Panc1 (cell line): ENCODE measurements at regions not wholly inside any gene's neighbourhood (a gene's known extent, or its start where the extent isn't known, plus 50 kb on each side); places are given as distances from the start of the nearest gene placed in this dataset.

Source experiments
- ATAC-seq: fragments of 200-7000 bp; cut with Tn5 transposase; 2 replicates; pipeline ENCODE4 v1.9.1; 2020; ENCODE audit warnings: mild to moderate bottlenecking, moderate library complexity
- BruUV-seq: library from RNA; stranded (reverse); fragments of 400-500 nt; replicated peaks from 2 replicates; lab custom pipeline; 2021; lab: Mats Ljungman, UMichigan
- CTCF ChIA-PET: fragments of 300-600 bp; sonication (Branson Sonifier 250); formaldehyde crosslinking; loops from one replicate; lab custom pipeline; 2022; ENCODE audit warnings: antibody characterized with exemption; lab: Charles Lee
- POLR2A ChIA-PET: fragments of 300-600 bp; sonication (Branson Sonifier 250); formaldehyde crosslinking; loops from one replicate; lab custom pipeline; 2022; ENCODE audit warnings: antibody characterized with exemption; lab: Charles Lee
- DNase-seq: peaks from one replicate; pipeline ENCODE4 v3.0.0-alpha.2; 2010; ENCODE audit warnings: low read depth, low spot score
- H3K27ac ChIP-seq: 2 replicates; pipeline ENCODE4 v1.5.1; 2011; ENCODE audit warnings: mild to moderate bottlenecking, low read length, inconsistent platforms
- H3K27me3 ChIP-seq: fragments of 200-500 bp; sonication (Bioruptor generic); 2 replicates; pipeline ENCODE4 v1.6.0; 2014; ENCODE audit warnings: low read length, inconsistent platforms; ENCODE audit not compliant: control insufficient read depth, insufficient read depth
- H3K36me3 ChIP-seq: fragments of 200-500 bp; sonication (Bioruptor generic); 2 replicates; pipeline ENCODE4 v1.5.1; 2014; ENCODE audit warnings: inconsistent platforms, mild to moderate bottlenecking, low read length, moderate library complexity; ENCODE audit not compliant: control insufficient read depth, insufficient read depth
- H3K4me1 ChIP-seq: 2 replicates; pipeline ENCODE4 v1.5.1; 2011; ENCODE audit warnings: inconsistent platforms, mild to moderate bottlenecking, low read length, moderate library complexity; ENCODE audit not compliant: control insufficient read depth, insufficient read depth
- H3K4me3 ChIP-seq, 2 experiments: 2 replicates each; pipeline ENCODE4 v1.5.1; 2011 to 2012; ENCODE audit warnings: low read depth in 2 of 2, low read length in 2 of 2, mild to moderate bottlenecking in 2 of 2, inconsistent platforms in 1 of 2, moderate library complexity in 1 of 2
- H3K9me3 ChIP-seq: fragments of 200-500 bp; sonication (Bioruptor generic); 2 replicates; pipeline ENCODE4 v1.5.1; 2014; ENCODE audit warnings: low read depth, mild to moderate bottlenecking, inconsistent platforms, low read length, moderate library complexity; ENCODE audit not compliant: control insufficient read depth, insufficient read depth
- POLR2AphosphoS5 ChIP-seq: IDR thresholded peaks from 2 replicates; pipeline ENCODE4 v1.6.1; 2012; ENCODE audit warnings: mild to moderate bottlenecking, low read depth, low read length, moderate library complexity
- SIN3A ChIP-seq: IDR thresholded peaks from 2 replicates; pipeline ENCODE4 v1.6.1; 2012; ENCODE audit warnings: low read depth, mild to moderate bottlenecking, low read length, moderate library complexity, borderline replicate concordance; ENCODE audit not compliant: insufficient read depth
- TCF7L2 ChIP-seq: IDR thresholded peaks from 2 replicates; pipeline ENCODE4 v1.6.1; 2011; ENCODE audit warnings: mild to moderate bottlenecking, low read depth, low read length, inconsistent platforms
- in situ Hi-C: cut with HindIII; loops from 2 replicates; pipeline ENCODE4 v1.10.0; 2016; ENCODE audit warnings: low sequenced_read_pairs, low pct_unique_long_range_greater_than_20kb
- intact Hi-C: fragments of 100-400 bp; cut with micrococcal nuclease; formaldehyde crosslinking; loops from one replicate; pipeline ENCODE4 v1.10.0; 2022; ENCODE audit not compliant: unreplicated experiment
- TF ChIP-seq, protein P1 (sequence below): fragments of 450-650 bp; IDR thresholded peaks from 2 replicates; pipeline ENCODE4 v1.5.1; 2017; ENCODE audit warnings: mild to moderate bottlenecking
- TF ChIP-seq, protein P2 (sequence below), 2 experiments: IDR thresholded peaks; 2 replicates each; pipeline ENCODE4 v1.6.1; 2011 to 2012; ENCODE audit warnings: low read depth in 2 of 2, control low read depth in 1 of 2, low read length in 1 of 2, mild to moderate bottlenecking in 1 of 2, moderate library complexity in 1 of 2; ENCODE audit not compliant: insufficient read depth in 1 of 2

DNA sequence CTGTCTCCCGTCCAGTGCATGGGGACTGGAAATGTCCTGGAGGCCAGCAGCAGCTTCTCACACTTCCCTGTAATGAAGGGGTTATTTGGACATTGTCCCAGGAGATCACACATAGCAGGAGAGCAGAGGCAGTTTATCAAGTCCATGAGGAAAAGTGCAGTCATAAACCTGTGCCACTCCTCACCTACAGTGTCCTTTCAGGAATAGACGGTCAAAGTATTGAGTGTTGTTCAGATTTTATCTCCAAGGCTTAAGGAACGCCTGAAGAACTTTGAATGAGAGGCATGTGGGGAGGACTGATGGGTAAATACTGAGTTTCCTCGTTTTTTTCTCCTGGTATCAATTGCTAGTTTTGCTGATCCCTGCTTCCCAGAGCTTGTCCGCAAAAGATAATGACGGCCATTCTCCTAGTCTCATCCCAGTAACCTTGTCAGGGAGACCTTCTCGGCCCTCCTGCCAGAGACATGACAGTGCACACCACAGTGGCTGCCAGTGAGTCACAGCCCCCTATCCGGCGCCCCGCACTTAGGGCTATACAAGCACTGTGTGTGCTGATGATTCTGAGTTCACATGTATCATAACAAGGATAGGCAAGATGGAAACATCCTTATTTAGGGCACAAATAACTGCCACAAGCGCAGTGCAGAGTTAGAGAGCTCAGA lies 495.5 kb upstream of the MGMT start:
- TF ChIP-seq SIN3A (no peak), POLR2AphosphoS5 (no peak), TCF7L2 (no peak)
- TF ChIP-seq, protein P1, sequence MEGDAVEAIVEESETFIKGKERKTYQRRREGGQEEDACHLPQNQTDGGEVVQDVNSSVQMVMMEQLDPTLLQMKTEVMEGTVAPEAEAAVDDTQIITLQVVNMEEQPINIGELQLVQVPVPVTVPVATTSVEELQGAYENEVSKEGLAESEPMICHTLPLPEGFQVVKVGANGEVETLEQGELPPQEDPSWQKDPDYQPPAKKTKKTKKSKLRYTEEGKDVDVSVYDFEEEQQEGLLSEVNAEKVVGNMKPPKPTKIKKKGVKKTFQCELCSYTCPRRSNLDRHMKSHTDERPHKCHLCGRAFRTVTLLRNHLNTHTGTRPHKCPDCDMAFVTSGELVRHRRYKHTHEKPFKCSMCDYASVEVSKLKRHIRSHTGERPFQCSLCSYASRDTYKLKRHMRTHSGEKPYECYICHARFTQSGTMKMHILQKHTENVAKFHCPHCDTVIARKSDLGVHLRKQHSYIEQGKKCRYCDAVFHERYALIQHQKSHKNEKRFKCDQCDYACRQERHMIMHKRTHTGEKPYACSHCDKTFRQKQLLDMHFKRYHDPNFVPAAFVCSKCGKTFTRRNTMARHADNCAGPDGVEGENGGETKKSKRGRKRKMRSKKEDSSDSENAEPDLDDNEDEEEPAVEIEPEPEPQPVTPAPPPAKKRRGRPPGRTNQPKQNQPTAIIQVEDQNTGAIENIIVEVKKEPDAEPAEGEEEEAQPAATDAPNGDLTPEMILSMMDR = no peak
- TF ChIP-seq, protein P2, sequence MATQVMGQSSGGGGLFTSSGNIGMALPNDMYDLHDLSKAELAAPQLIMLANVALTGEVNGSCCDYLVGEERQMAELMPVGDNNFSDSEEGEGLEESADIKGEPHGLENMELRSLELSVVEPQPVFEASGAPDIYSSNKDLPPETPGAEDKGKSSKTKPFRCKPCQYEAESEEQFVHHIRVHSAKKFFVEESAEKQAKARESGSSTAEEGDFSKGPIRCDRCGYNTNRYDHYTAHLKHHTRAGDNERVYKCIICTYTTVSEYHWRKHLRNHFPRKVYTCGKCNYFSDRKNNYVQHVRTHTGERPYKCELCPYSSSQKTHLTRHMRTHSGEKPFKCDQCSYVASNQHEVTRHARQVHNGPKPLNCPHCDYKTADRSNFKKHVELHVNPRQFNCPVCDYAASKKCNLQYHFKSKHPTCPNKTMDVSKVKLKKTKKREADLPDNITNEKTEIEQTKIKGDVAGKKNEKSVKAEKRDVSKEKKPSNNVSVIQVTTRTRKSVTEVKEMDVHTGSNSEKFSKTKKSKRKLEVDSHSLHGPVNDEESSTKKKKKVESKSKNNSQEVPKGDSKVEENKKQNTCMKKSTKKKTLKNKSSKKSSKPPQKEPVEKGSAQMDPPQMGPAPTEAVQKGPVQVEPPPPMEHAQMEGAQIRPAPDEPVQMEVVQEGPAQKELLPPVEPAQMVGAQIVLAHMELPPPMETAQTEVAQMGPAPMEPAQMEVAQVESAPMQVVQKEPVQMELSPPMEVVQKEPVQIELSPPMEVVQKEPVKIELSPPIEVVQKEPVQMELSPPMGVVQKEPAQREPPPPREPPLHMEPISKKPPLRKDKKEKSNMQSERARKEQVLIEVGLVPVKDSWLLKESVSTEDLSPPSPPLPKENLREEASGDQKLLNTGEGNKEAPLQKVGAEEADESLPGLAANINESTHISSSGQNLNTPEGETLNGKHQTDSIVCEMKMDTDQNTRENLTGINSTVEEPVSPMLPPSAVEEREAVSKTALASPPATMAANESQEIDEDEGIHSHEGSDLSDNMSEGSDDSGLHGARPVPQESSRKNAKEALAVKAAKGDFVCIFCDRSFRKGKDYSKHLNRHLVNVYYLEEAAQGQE (IDR thresholded peaks at IDR 0.05; ENCODE audit: insufficient read depth in 1 of 2, low read depth in 2 of 2, low read length in 1 of 2) = no peak
- Histone ChIP-seq H3K4me3 (no peak overlapping the region), H3K27me3 (peaks cover 6% of the 10 kb centered on the region), H3K27ac (no peak overlapping the region), H3K36me3 (no peaks in the 10 kb centered on the region), H3K4me1 (no peaks in the 10 kb centered on the region), H3K9me3 (no peaks in the 10 kb centered on the region)
- POLR2A ChIA-PET = no interaction called here
- no peak for ATAC-seq
- no TSS peak for BruUV-seq
- DNase-seq = no peak
- intact Hi-C loops = no loop called here
- in situ Hi-C loops = no loop called here
- CTCF ChIA-PET = no interaction called here

- ATAC-seq = no peak
- intact Hi-C loops = no loop called here
- Histone ChIP-seq H3K4me1 (no peaks in the 10 kb centered on the region), H3K27me3 (peaks cover 6% of the 10 kb centered on the region), H3K36me3 (no peaks in the 10 kb centered on the region), H3K4me3 (no peak overlapping the region), H3K9me3 (no peaks in the 10 kb centered on the region), H3K27ac (no peak overlapping the region)
- CTCF ChIA-PET = no interaction called here
- in situ Hi-C loops = no loop called here
- no peak for DNase-seq
- POLR2A ChIA-PET = no interaction called here
- TF ChIP-seq, protein P2 (IDR thresholded peaks at IDR 0.05; ENCODE audit: insufficient read depth in 1 of 2, low read depth in 2 of 2, low read length in 1 of 2) = no peak
- TF ChIP-seq TCF7L2 (no peak), POLR2AphosphoS5 (no peak), SIN3A (no peak)
- TF ChIP-seq, protein P1 = no peak
- no TSS peak for BruUV-seq
These were observed 495.0 kb upstream of the MGMT start for GRCh38 chr10:128972036-128972405.
